ENCODE measurements at regions not wholly inside any gene's neighbourhood (a gene's known extent, or its start where the extent isn't known, plus 50 kb on each side); places are given as distances from the start of the nearest gene placed in this dataset.
"Not testable (repeated sequence)": the region's sequence is repeated elsewhere in the genome, so short reads cannot be mapped to it uniquely, and the experiment has no call there.

DNA sequence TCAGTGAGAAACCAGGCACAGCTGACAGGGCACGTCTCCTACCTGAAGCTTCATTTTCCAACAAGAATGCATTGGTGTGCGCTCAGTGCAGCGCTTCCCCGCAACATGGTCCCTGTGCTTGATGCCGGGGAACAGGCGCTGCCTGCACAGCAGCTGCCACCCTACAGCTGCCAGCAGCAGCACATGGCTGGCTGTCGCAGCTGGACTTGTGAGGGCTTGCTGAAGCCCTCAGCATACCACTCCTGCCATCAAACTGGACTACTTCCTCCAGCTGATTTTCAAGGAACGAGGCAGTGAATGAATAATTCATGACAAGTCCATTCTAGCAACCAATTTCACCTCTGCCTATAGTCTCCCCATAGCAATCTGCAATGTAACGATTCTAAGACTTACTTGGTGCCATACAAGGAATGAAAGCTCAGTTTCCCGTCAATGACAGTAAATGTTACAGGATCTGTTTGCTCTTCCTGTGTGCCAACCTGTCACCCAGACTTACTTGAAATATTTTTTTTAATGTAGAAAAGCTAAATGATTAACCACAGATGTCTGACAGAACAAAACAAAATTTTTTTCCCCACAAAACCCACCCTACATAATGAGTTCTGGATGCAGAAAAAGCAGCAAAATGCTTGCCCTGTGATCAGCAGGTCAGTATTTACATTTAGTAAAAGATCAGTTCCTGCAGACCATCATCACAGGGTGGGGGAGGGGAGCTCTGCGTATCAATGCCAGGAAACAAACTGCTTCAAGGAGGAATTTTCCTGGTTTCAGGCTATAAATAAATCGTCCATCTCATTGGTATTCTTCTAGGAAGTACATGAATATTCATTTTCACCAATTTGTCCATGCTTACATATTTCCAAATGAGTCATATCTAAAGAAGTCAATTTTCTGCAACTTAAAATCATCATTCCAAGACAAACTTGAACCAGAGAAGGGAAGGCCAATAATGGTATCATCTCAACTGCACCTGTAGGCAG is 140.6 kb downstream of the ALOX5 start:
- Histone ChIP-seq H3K9me3 (ENCODE audit: control insufficient read depth, insufficient read depth, low read depth, low read length) (no peaks in the 10 kb centered on the region), H3K4me1 (ENCODE audit: control insufficient read depth, insufficient read depth, low read length) (peaks cover 3% of the 10 kb centered on the region; the same call in 1 of the 2 replicates), H3K36me3 (ENCODE audit: control insufficient read depth in 2 of 2, insufficient read depth in 1 of 2, low read length in 2 of 2) (no peaks in the 10 kb centered on the region), H3K27ac (ENCODE audit: extremely low read depth, low read depth, low read length) (no peak overlapping the region), H3K4me3 (ENCODE audit: low read depth, low read length) (no peak overlapping the region)
- POLR2A ChIA-PET, result no interaction called here
- CTCF ChIA-PET, result interaction anchor here (1.5 kb wide), 1 partner anchor 50 kb away, joined by 4 read pairs; no protein-coding TSS in a partner anchor
- TF ChIP-seq ZNF558 (tag by site-specific recombination; IDR thresholded peaks at IDR 0.05), result no peak
- TF ChIP-seq MYNN (tag by site-specific recombination; IDR thresholded peaks at IDR 0.05; ENCODE audit: borderline replicate concordance), result no peak
- no peak for TF ChIP-seq ZNF311 (tag by site-specific recombination; IDR thresholded peaks at IDR 0.05; ENCODE audit: borderline replicate concordance)
- TF ChIP-seq, protein P1, sequence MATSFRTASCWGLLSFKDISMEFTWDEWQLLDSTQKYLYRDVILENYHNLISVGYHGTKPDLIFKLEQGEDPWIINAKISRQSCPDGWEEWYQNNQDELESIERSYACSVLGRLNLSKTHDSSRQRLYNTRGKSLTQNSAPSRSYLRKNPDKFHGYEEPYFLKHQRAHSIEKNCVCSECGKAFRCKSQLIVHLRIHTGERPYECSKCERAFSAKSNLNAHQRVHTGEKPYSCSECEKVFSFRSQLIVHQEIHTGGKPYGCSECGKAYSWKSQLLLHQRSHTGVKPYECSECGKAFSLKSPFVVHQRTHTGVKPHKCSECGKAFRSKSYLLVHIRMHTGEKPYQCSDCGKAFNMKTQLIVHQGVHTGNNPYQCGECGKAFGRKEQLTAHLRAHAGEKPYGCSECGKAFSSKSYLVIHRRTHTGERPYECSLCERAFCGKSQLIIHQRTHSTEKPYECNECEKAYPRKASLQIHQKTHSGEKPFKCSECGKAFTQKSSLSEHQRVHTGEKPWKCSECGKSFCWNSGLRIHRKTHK (tag by site-specific recombination; IDR thresholded peaks at IDR 0.05), result no peak
- TF ChIP-seq ZNF791 (tag by site-specific recombination; IDR thresholded peaks at IDR 0.05), result no peak
- no peak for TF ChIP-seq SP2 (tag by site-specific recombination; IDR thresholded peaks at IDR 0.05)

DNA sequence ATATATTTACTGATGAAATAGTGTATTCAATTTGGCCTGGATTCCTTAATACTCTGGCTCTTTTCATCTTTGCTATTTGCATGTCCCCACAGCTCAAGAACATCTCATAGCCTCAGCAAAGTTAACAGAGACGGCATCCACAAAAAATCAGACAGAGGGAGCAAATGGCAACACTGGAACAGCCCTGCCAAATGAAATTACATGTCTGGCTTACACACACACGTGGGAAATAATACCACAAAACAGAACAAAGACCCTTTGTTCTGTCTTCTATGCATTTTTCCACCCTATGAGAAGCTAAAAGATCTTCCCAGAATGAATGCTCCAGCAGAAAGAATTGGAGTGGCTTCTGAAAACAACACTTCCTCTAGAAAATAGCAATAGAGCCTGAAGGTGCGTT is 139.5 kb downstream of the ALOX5 start:
- H3K36me3 ChIP-seq (ENCODE audit: control insufficient read depth in 2 of 2, insufficient read depth in 1 of 2, low read length in 2 of 2), result no peaks in the 10 kb centered on the region
- TF ChIP-seq GLI4 (tag by site-specific recombination; IDR thresholded peaks at IDR 0.05), result no peak
- TF ChIP-seq, protein P2, sequence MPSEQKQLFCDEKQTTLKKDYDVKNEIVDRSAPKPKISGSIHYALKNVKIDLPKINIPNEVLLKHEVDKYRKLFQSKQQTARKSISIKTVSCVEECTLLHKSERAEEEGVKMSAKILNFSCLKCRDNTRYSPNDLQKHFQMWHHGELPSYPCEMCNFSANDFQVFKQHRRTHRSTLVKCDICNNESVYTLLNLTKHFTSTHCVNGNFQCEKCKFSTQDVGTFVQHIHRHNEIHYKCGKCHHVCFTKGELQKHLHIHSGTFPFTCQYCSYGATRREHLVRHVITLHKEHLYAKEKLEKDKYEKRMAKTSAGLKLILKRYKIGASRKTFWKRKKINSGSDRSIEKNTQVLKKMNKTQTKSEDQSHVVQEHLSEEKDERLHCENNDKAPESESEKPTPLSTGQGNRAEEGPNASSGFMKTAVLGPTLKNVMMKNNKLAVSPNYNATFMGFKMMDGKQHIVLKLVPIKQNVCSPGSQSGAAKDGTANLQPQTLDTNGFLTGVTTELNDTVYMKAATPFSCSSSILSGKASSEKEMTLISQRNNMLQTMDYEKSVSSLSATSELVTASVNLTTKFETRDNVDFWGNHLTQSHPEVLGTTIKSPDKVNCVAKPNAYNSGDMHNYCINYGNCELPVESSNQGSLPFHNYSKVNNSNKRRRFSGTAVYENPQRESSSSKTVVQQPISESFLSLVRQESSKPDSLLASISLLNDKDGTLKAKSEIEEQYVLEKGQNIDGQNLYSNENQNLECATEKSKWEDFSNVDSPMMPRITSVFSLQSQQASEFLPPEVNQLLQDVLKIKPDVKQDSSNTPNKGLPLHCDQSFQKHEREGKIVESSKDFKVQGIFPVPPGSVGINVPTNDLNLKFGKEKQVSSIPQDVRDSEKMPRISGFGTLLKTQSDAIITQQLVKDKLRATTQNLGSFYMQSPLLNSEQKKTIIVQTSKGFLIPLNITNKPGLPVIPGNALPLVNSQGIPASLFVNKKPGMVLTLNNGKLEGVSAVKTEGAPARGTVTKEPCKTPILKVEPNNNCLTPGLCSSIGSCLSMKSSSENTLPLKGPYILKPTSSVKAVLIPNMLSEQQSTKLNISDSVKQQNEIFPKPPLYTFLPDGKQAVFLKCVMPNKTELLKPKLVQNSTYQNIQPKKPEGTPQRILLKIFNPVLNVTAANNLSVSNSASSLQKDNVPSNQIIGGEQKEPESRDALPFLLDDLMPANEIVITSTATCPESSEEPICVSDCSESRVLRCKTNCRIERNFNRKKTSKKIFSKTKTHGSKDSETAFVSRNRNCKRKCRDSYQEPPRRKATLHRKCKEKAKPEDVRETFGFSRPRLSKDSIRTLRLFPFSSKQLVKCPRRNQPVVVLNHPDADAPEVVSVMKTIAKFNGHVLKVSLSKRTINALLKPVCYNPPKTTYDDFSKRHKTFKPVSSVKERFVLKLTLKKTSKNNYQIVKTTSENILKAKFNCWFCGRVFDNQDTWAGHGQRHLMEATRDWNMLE (tag by site-specific recombination; conservative IDR thresholded peaks at IDR 0.05; ENCODE audit: low read depth), result no peak
- TF ChIP-seq ZIC2 (tag by site-specific recombination; IDR thresholded peaks at IDR 0.05), result no peak
- TF ChIP-seq ZNF626 (tag by site-specific recombination; IDR thresholded peaks at IDR 0.05), result no peak
- TF ChIP-seq ZNF558 (tag by site-specific recombination; IDR thresholded peaks at IDR 0.05), result no peak
- no peak for TF ChIP-seq SCRT2 (tag by site-specific recombination; IDR thresholded peaks at IDR 0.05)
- no peak for TF ChIP-seq ZNF37A (tag by site-specific recombination; IDR thresholded peaks at IDR 0.05)
- TF ChIP-seq, protein P3, sequence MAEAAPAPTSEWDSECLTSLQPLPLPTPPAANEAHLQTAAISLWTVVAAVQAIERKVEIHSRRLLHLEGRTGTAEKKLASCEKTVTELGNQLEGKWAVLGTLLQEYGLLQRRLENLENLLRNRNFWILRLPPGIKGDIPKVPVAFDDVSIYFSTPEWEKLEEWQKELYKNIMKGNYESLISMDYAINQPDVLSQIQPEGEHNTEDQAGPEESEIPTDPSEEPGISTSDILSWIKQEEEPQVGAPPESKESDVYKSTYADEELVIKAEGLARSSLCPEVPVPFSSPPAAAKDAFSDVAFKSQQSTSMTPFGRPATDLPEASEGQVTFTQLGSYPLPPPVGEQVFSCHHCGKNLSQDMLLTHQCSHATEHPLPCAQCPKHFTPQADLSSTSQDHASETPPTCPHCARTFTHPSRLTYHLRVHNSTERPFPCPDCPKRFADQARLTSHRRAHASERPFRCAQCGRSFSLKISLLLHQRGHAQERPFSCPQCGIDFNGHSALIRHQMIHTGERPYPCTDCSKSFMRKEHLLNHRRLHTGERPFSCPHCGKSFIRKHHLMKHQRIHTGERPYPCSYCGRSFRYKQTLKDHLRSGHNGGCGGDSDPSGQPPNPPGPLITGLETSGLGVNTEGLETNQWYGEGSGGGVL (tag by site-specific recombination; IDR thresholded peaks at IDR 0.05), result no peak
- TF ChIP-seq ZNF747 (tag by site-specific recombination; IDR thresholded peaks at IDR 0.05), result no peak
- no peak overlapping the region for H3K4me3 ChIP-seq (ENCODE audit: low read depth, low read length)
- H3K9me3 ChIP-seq (ENCODE audit: control insufficient read depth, insufficient read depth, low read depth, low read length), result no peaks in the 10 kb centered on the region
- ChIA-PET POLR2A (no interaction called here), CTCF (interaction anchor here (1.5 kb wide), 1 partner anchor 48 kb away, joined by 4 read pairs; no protein-coding TSS in a partner anchor)
- H3K27ac ChIP-seq (ENCODE audit: extremely low read depth, low read depth, low read length), result no peak overlapping the region
- peaks cover 3% of the 10 kb centered on the region; the same call in 1 of the 2 replicates for H3K4me1 ChIP-seq (ENCODE audit: control insufficient read depth, insufficient read depth, low read length)

DNA sequence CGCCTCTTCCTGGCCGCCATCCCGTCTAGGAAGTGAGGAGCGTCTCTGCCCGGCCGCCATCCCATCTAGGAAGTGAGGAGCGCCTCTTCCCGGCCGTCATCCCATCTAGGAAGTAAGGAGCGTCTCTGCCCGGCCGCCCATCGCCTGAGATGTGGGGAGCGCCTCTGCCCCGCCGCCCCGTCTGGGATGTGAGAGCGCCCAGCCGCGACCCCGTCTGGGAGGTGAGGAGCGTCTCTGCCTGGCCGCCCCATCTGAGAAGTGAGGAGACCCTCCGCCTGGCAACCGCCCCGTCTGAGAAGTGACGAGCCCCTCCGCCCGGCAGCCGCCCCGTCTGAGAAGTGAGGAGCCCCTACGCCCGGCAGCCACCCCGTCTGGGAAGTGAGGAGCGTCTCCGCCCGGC is 137.9 kb downstream of the ALOX5 start:
- H3K4me1 ChIP-seq (ENCODE audit: control insufficient read depth, insufficient read depth, low read length); POLR2A ChIA-PET; H3K9me3 ChIP-seq (ENCODE audit: control insufficient read depth, insufficient read depth, low read depth, low read length); H3K36me3 ChIP-seq (ENCODE audit: control insufficient read depth in 2 of 2, insufficient read depth in 1 of 2, low read length in 2 of 2); CTCF ChIA-PET; H3K27ac ChIP-seq (ENCODE audit: extremely low read depth, low read depth, low read length); H3K4me3 ChIP-seq (ENCODE audit: low read depth, low read length): not testable (repeated sequence)

Measured in HEK293 (cell line).